Tibial nerve (tissue), 4 donors: ENCODE measurements at regions not wholly inside any gene's neighbourhood (a gene's known extent, or its start where the extent isn't known, plus 50 kb on each side); places are given as distances from the start of the nearest gene placed in this dataset.
A peak's percentile ranks its signal among the peaks of the same experiment; 100 is the strongest.

ENCODE experiments used
- DNase-seq, 2 donors: peaks; one replicate each; pipeline ENCODE4 v3.0.0-alpha.2; 2019; ENCODE audit warnings: low spot score in 2 of 2
- H3K27ac ChIP-seq, 4 donors: fragments of 200-600 bp; sonication (generic) in 3 of 4; one replicate each; pipeline ENCODE4 v1.5.1; 2017 to 2019; ENCODE audit warnings: mild to moderate bottlenecking in 1 of 4
- H3K27me3 ChIP-seq, 2 donors: fragments of 200-600 bp; sonication (generic) in 1 of 2; one replicate each; pipeline versions ENCODE4 v1.5.1 to v1.6.0; 2017 to 2019
- H3K36me3 ChIP-seq, 3 donors: fragments of 200-600 bp; sonication (generic); one replicate each; pipeline ENCODE4 v1.5.1; 2018 to 2019
- H3K4me1 ChIP-seq, 4 donors: fragments of 200-600 bp; sonication (generic) in 3 of 4; one replicate each; pipeline ENCODE4 v1.5.1; 2017 to 2019
- H3K4me3 ChIP-seq, 4 donors: fragments of 200-600 bp; sonication (generic) in 3 of 4; one replicate each; pipeline ENCODE4 v1.5.1; 2017 to 2019; ENCODE audit warnings: mild to moderate bottlenecking in 1 of 4, moderate library complexity in 1 of 4
- H3K9me3 ChIP-seq, 4 donors: fragments of 200-600 bp; sonication (generic) in 3 of 4; one replicate each; pipeline ENCODE4 v1.5.1; 2017 to 2019
- CTCF ChIP-seq, 5 experiments: fragments of 200-600 bp in 3 of 5; fragments of 450-650 bp in 2 of 5; sonication (generic) in 3 of 5; IDR thresholded peaks; one replicate each; pipeline ENCODE4 v1.5.1; 2016 to 2019; ENCODE audit warnings: antibody characterized with exemption in 5 of 5, mild to moderate bottlenecking in 3 of 5, moderate library complexity in 2 of 5
- EP300 ChIP-seq, 2 donors: sonication (generic); formaldehyde crosslinking; IDR thresholded peaks; one replicate each; pipeline ENCODE4 v1.6.1; 2017; ENCODE audit warnings: antibody characterized with exemption in 2 of 2, mild to moderate bottlenecking in 1 of 2
- POLR2A ChIP-seq, 2 donors: fragments of 450-650 bp; IDR thresholded peaks; one replicate each; pipeline ENCODE4 v1.6.1; 2017; ENCODE audit warnings: antibody characterized with exemption in 2 of 2, mild to moderate bottlenecking in 2 of 2, moderate library complexity in 2 of 2
- WGBS, 2 donors: methylation state at CpG; one replicate each; pipeline ENCODE4 v1.1.5; 2018; 5-methylcytosine and 5-hydroxymethylcytosine counted together

GRCh38 chr5:103827976-103828375, 265.4 kb upstream of the NUDT12 start:
- H3K4me3 ChIP-seq = no peak overlapping the region
- no peaks in the 10 kb centered on the region for H3K27me3 ChIP-seq
- no peaks in the 10 kb centered on the region for H3K4me1 ChIP-seq
- no peak for TF ChIP-seq POLR2A (IDR thresholded peaks at IDR 0.05)
- TF ChIP-seq EP300 (IDR thresholded peaks at IDR 0.05) = no peak
- no peak for TF ChIP-seq CTCF (IDR thresholded peaks at IDR 0.05)
- H3K27ac ChIP-seq = no peak overlapping the region
- no peak for DNase-seq
- WGBS, 2 donors = 93 to 94% methylated on average over 4 of the region's 4 CpGs
- no peaks in the 10 kb centered on the region for H3K9me3 ChIP-seq
- H3K36me3 ChIP-seq = no peaks in the 10 kb centered on the region

- no peaks in the 10 kb centered on the region for H3K36me3 ChIP-seq
- 88 to 95% methylated on average over 5 of the region's 5 CpGs for WGBS, 2 donors
- TF ChIP-seq POLR2A (IDR thresholded peaks at IDR 0.05) = no peak
- TF ChIP-seq CTCF (IDR thresholded peaks at IDR 0.05) = no peak
- no peak for TF ChIP-seq EP300 (IDR thresholded peaks at IDR 0.05)
- no peak overlapping the region for H3K4me3 ChIP-seq
- DNase-seq = no peak
- H3K27ac ChIP-seq = no peak overlapping the region
- H3K27me3 ChIP-seq = no peaks in the 10 kb centered on the region
- H3K4me1 ChIP-seq = no peaks in the 10 kb centered on the region
- H3K9me3 ChIP-seq = no peaks in the 10 kb centered on the region
Observed at GRCh38 chr5:103821361-103821760, 258.8 kb upstream of the NUDT12 start.

- Histone ChIP-seq H3K27me3 (no peaks in the 10 kb centered on the region), H3K9me3 (no peaks in the 10 kb centered on the region), H3K4me1 (no peaks in the 10 kb centered on the region), H3K4me3 (no peak overlapping the region), H3K36me3 (no peaks in the 10 kb centered on the region), H3K27ac (no peak overlapping the region)
- DNase-seq = peak in 1 of 2 donors; percentile 22
- TF ChIP-seq POLR2A (IDR thresholded peaks at IDR 0.05) (no peak), CTCF (IDR thresholded peaks at IDR 0.05) (peak; percentile 47 to 84 (median 64))
- WGBS, 2 donors = 31 to 40% methylated on average over 3 of the region's 3 CpGs
Observed at GRCh38 chr5:103808464-103809106, 246.0 kb upstream of the NUDT12 start.

GRCh38 chr5:103804711-103805110, 242.1 kb upstream of the NUDT12 start:
- Histone ChIP-seq H3K27ac (no peak overlapping the region), H3K36me3 (no peaks in the 10 kb centered on the region), H3K27me3 (no peaks in the 10 kb centered on the region), H3K4me3 (no peak overlapping the region), H3K4me1 (no peaks in the 10 kb centered on the region), H3K9me3 (no peaks in the 10 kb centered on the region)
- WGBS, 2 donors = 63 to 67% methylated on average over 2 of the region's 2 CpGs
- TF ChIP-seq CTCF (IDR thresholded peaks at IDR 0.05) = no peak
- TF ChIP-seq EP300 (IDR thresholded peaks at IDR 0.05) = no peak
- no peak for TF ChIP-seq POLR2A (IDR thresholded peaks at IDR 0.05)
- DNase-seq = no peak

- Histone ChIP-seq H3K27me3 (no peaks in the 10 kb centered on the region), H3K9me3 (peaks cover 0 to 8% (median 0%) of the 10 kb centered on the region in 4 donors), H3K4me3 (no peak overlapping the region), H3K36me3 (no peaks in the 10 kb centered on the region), H3K27ac (no peak overlapping the region), H3K4me1 (no peaks in the 10 kb centered on the region)
- TF ChIP-seq CTCF (IDR thresholded peaks at IDR 0.05) (no peak), POLR2A (IDR thresholded peaks at IDR 0.05) (no peak), EP300 (IDR thresholded peaks at IDR 0.05) (no peak)
- DNase-seq = no peak
- 92 to 100% methylated on average over 1 of the region's 1 CpG for WGBS, 2 donors
Observed at GRCh38 chr5:103801681-103802080, 239.1 kb upstream of the NUDT12 start.
